ENCODE measurements at regions not wholly inside any gene's neighbourhood (a gene's known extent, or its start where the extent isn't known, plus 50 kb on each side); places are given as distances from the start of the nearest gene placed in this dataset.
A peak's percentile ranks its signal among the peaks of the same experiment; 100 is the strongest.
"Not testable (repeated sequence)": the region's sequence is repeated elsewhere in the genome, so short reads cannot be mapped to it uniquely, and the experiment has no call there.

DNA sequence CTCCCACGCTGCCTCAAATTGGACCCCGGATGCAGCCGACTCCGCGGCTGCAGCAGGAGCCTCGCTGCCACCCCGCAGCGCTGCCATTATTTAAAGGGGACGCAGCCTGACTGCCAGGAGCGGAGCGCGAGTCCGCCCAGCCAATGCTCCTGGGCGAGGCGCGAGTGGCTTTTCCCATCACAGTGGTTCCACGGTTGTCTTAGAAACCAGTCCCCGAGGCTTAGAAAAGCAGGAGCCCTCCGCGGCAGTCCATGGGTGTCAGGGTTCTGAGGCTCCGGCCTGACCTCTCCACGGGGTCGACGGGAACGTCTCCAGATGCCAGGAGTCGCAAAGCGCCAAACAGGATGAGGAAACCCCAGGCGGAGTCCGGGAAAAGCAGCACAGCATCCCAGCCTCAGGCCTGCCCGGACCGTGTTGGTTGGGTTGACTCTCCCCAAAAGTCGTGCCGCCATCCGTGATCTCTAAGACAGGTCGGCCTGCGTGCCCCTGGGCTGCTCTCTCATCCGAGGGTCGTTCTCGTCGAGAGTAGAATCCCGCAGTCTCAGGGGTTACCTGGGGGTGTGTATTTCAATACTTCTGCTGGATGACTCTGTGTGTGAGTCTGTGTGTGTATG, 975.8 kb upstream of the DEFB115 start:
- TF ChIP-seq, protein P1, sequence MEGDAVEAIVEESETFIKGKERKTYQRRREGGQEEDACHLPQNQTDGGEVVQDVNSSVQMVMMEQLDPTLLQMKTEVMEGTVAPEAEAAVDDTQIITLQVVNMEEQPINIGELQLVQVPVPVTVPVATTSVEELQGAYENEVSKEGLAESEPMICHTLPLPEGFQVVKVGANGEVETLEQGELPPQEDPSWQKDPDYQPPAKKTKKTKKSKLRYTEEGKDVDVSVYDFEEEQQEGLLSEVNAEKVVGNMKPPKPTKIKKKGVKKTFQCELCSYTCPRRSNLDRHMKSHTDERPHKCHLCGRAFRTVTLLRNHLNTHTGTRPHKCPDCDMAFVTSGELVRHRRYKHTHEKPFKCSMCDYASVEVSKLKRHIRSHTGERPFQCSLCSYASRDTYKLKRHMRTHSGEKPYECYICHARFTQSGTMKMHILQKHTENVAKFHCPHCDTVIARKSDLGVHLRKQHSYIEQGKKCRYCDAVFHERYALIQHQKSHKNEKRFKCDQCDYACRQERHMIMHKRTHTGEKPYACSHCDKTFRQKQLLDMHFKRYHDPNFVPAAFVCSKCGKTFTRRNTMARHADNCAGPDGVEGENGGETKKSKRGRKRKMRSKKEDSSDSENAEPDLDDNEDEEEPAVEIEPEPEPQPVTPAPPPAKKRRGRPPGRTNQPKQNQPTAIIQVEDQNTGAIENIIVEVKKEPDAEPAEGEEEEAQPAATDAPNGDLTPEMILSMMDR (conservative IDR thresholded peaks at IDR 0.05; ENCODE audit: control insufficient read depth, insufficient read depth, low read depth, low read length) = no peak
- no peak overlapping the region for H3K4me3 ChIP-seq (ENCODE audit: control insufficient read depth, low read depth, low read length)
- DNase-seq (ENCODE audit: low read depth) = no peak

DNA sequence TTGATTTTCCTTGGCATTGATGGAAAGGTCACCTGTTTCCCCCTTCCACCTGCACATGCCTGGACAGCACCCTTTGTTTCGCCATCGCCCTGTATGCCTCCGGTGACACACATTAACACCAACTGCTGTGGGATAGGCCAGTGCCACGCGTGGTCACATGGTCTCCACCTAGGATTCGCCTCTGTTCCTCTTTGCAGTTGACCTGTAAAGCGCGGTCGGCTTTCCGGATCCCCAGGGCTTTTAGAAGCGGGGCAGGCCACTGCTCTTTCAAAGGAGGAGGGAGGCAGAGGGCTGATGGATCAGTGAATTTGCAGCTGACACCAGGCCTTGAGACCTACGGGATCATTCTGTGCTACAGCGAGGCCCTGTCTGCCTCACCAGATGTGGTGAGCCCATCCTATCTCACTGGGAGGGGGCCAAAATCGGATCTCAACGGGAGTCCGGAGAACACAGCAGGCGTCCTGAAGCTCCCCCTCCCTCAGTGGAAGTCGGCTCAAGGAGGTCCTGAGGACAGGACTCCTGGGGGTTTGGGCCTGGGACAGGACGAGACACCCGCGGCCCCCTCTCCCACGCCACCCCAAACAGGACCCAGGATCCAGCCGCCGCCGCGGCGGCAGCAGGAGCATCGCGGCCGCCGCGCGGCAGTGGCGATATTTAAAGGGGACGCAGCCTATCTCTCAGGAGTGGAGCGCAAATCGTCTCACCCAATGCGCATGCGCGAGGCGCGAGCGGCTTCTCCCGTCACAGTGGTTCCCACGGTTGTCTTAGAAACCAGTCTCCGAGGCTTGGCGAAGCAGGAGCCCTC, 973.8 kb upstream of the DEFB115 start:
- H3K4me3 ChIP-seq (ENCODE audit: control insufficient read depth, low read depth, low read length) = not testable (repeated sequence)
- DNase-seq (ENCODE audit: low read depth) = peak; percentile 16

- H3K4me3 ChIP-seq (ENCODE audit: control insufficient read depth, low read depth, low read length) = no peak overlapping the region
- TF ChIP-seq, protein P1 (conservative IDR thresholded peaks at IDR 0.05; ENCODE audit: control insufficient read depth, insufficient read depth, low read depth, low read length) = no peak
Observed at GRCh38 chr20:30284281-30284905, 973.1 kb upstream of the DEFB115 start.

DNA sequence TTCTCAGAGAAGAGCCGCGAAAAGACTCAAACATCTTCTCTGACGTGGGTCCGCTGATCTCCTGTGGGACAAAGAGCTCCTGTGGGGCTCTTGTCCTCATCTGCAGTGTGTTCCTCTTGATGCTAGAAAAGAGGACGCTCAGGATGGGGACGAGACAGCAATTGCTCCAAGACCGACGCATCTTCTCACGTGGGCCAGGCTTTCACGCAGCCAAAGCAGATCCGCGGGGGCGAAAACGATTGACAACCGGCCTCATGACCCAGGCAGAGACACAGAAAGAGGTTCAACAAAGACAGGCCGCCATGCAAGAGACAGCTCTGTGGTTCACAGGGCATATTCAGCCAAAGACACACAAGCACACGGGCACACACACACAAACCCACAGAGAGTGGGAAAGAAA, 971.8 kb upstream of the DEFB115 start:
- no peak for DNase-seq (ENCODE audit: low read depth)
- TF ChIP-seq, protein P1 (conservative IDR thresholded peaks at IDR 0.05; ENCODE audit: control insufficient read depth, insufficient read depth, low read depth, low read length) = no peak
- no peak overlapping the region for H3K4me3 ChIP-seq (ENCODE audit: control insufficient read depth, low read depth, low read length)

More at GRCh38 chr20:30284281-30284905, 973.1 kb upstream of the DEFB115 start:
- DNase-seq (ENCODE audit: low read depth) = no peak

DNA sequence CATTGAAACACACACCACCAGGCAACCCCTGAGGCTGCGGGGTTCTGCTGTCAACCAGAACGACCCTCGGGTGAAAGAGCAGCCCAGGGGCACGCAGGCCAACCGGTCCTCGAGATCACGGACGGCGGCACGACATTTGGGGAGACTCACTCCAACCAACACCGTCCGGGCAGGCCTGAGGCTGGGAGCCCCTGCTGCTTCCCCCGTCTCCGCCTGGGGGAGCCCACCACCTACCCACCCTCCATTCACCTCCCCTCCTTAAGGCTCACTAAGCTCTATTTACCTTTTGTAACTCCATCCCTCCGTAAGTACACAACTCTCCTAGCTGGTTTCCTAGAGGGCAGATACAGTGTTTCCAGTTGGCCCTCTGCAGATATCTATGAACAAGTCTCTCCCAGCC, 971.3 kb upstream of the DEFB115 start:
- TF ChIP-seq, protein P1 (conservative IDR thresholded peaks at IDR 0.05; ENCODE audit: control insufficient read depth, insufficient read depth, low read depth, low read length) = no peak
- no peak overlapping the region for H3K4me3 ChIP-seq (ENCODE audit: control insufficient read depth, low read depth, low read length)

GRCh38 chr20:30287459-30287858, 970.0 kb upstream of the DEFB115 start:
- H3K4me3 ChIP-seq (ENCODE audit: control insufficient read depth, low read depth, low read length); DNase-seq (ENCODE audit: low read depth): not testable (repeated sequence)

More for the DNA sequence above, 971.3 kb upstream of the DEFB115 start:
- no peak for DNase-seq (ENCODE audit: low read depth)

- TF ChIP-seq, protein P1 (conservative IDR thresholded peaks at IDR 0.05; ENCODE audit: control insufficient read depth, insufficient read depth, low read depth, low read length) = no peak
- H3K4me3 ChIP-seq (ENCODE audit: control insufficient read depth, low read depth, low read length) = no peak overlapping the region
- DNase-seq (ENCODE audit: low read depth) = no peak
Observed at GRCh38 chr20:30288346-30288745, 969.1 kb upstream of the DEFB115 start.

DNA sequence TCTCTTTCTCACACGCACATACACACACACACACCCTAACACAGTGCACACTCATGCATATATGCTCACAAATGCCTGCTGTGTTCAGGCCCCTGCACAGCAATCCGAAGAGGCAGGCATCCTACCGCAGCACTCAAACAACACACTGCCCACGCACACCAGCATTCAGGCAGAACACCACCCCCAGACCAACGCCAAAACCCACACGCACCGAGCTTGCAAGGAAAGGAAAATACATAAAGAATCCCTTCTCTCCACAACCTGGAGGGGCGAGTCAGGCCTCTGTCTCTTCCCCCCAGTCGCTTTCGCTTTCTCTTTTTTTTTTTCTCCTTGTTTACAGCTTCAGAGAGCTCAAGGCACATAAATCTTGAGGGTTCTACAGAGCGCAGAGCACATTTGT, 968.4 kb upstream of the DEFB115 start:
- DNase-seq (ENCODE audit: low read depth); H3K4me3 ChIP-seq (ENCODE audit: control insufficient read depth, low read depth, low read length): not testable (repeated sequence)

DNA sequence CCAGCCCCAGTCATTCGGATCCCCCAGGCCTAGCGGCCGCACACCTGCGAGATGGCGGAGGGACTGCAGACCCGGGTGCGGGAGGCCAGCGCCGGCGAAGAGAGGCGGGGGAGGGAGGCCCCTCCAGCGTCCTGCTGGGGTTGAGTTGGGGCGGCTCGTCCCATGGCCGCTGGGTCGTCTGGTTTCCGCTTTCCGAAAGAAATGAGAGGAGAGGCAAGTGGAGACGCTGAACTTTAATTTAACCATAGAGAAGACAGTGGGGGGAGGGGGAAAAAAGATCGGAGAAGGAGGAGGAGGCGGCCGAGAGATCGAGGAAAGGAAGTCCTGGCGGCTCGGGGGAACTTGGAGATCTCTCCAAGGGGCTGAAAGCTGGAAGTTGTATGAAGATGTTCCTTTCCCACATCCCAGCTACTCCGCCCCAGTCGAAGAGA, 967.7 kb upstream of the DEFB115 start:
- H3K4me3 ChIP-seq (ENCODE audit: control insufficient read depth, low read depth, low read length); DNase-seq (ENCODE audit: low read depth): not testable (repeated sequence)

- not testable (repeated sequence) for H3K4me3 ChIP-seq (ENCODE audit: control insufficient read depth, low read depth, low read length); DNase-seq (ENCODE audit: low read depth)
Observed at GRCh38 chr20:30290361-30291063, 967.0 kb upstream of the DEFB115 start.

DNA sequence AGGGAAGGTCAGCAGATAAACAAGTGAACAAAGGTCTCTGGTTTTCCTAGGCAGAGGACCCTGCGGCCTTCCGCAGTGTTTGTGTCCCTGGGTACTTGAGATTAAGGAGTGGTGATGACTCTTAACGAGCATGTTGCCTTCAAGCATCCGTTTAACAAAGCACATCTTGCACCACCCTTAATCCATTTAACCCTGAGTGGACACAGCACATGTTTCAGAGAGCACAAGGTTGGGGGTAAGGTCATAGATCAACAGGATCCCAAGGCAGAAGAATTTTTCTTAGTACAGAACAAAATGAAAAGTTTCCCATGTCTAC, 966.4 kb upstream of the DEFB115 start:
- not testable (repeated sequence) for DNase-seq (ENCODE audit: low read depth); H3K4me3 ChIP-seq (ENCODE audit: control insufficient read depth, low read depth, low read length)

All from fibroblast of mammary gland (primary cell).